ENCODE measurements at regions not wholly inside any gene's neighbourhood (a gene's known extent, or its start where the extent isn't known, plus 50 kb on each side); places are given as distances from the start of the nearest gene placed in this dataset.

DNA sequence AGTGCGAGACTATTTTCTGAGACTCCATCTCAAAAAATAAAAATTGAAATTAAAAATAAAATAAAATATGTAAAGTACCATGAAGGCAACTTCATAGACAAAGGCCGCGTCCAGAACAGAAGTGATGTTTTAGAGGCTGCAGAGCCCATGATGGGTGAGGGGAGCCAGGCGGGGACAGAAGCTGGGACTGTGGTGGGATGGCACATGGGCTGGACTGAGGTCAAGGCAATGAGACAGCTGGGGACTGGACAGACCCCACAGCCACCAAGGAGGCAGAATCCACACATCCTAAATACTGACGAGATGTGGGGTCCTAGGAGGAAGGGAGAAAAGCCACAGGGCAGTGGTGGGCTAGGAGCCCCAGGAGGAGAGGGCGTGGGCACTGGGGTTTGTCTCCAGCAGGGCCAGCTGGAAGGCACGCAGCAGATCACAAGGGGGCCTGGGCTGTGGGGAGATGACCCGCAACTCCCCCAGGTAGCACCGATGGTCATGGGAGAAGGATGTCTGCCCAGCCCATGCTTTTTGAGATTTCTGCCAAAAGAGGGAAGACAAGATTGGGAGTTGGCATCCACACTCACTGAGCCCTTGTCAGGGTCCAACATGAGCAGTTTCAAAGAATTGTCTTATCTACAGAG is 74.3 kb downstream of the KCNF1 start:
- TF ChIP-seq REST (IDR thresholded peaks at IDR 0.05; ENCODE audit: low read depth, low read length) (no peak), POLR2AphosphoS5 (IDR thresholded peaks at IDR 0.05; ENCODE audit: low read depth, low read length) (no peak), CTCF (IDR thresholded peaks at IDR 0.05) (no peak), NRF1 (IDR thresholded peaks at IDR 0.05; ENCODE audit: low read depth, low read length) (no peak)

Data from SK-N-SH (cell line).